B cell (primary cell): ENCODE measurements at regions not wholly inside any gene's neighbourhood (a gene's known extent, or its start where the extent isn't known, plus 50 kb on each side); places are given as distances from the start of the nearest gene placed in this dataset.

Experiments used
- ATAC-seq: fragments of 200-7000 bp; cut with Tn5 transposase; one replicate; pipeline ENCODE4 v1.10.0; 2021; ENCODE audit warnings: low read depth, mild to moderate bottlenecking, moderate number of reproducible peaks, moderate library complexity
- CTCF ChIA-PET: fragments of 350-600 bp; sonication (Branson Sonifier 250); formaldehyde crosslinking; loops from one replicate; lab custom pipeline; 2021; ENCODE audit warnings: antibody characterized with exemption, inconsistent platforms; lab: Charles Lee
- POLR2A ChIA-PET: fragments of 350-600 bp; sonication (Branson Sonifier 250); formaldehyde crosslinking; loops from one replicate; lab custom pipeline; 2021; ENCODE audit warnings: antibody characterized with exemption; lab: Charles Lee
- DNase-seq: peaks from one replicate; pipeline ENCODE4 v3.0.0; 2013
- H2AFZ ChIP-seq: 2 replicates; pipeline ENCODE4 v1.6.1; 2012; ENCODE audit warnings: mild to moderate bottlenecking, low read depth, low read length; ENCODE audit not compliant: insufficient read depth, poor library complexity, severe bottlenecking
- H3K27ac ChIP-seq, 2 donors: 1 replicate in 1 of 2; 2 replicates in 1 of 2; pipeline ENCODE4 v1.5.1; 2012 to 2013; ENCODE audit warnings: low read length in 2 of 2, mild to moderate bottlenecking in 2 of 2, moderate library complexity in 1 of 2
- H3K27me3 ChIP-seq, 4 experiments: fragments of 200-600 bp in 1 of 4; sonication (generic) in 1 of 4; replicated peaks in 1 of 4; 1 replicate in 2 of 4; 2 replicates in 2 of 4; pipeline versions ENCODE4 v1.6.1 to v1.7.0; 2013 to 2016; ENCODE audit warnings: low read length in 3 of 4, mild to moderate bottlenecking in 2 of 4, mixed read lengths in 1 of 4, moderate library complexity in 1 of 4; ENCODE audit not compliant: insufficient read depth in 4 of 4, control insufficient read depth in 3 of 4; ENCODE audit errors: control extremely low read depth in 1 of 4
- H3K36me3 ChIP-seq, 2 experiments: replicated peaks in 1 of 2; 1 replicate in 1 of 2; 2 replicates in 1 of 2; pipeline versions ENCODE4 v1.6.1 to v1.7.1; 2013; ENCODE audit warnings: low read length in 1 of 2; ENCODE audit not compliant: insufficient read depth in 2 of 2, control insufficient read depth in 1 of 2; ENCODE audit errors: control extremely low read depth in 1 of 2, extremely low read depth in 1 of 2
- H3K4me1 ChIP-seq, 2 donors: fragments of 200-600 bp in 1 of 2; sonication (generic) in 1 of 2; 1 replicate in 1 of 2; 2 replicates in 1 of 2; pipeline versions ENCODE4 v1.5.1 to v1.6.1; 2013 to 2017; ENCODE audit warnings: low read length in 2 of 2; ENCODE audit not compliant: control insufficient read depth in 2 of 2, insufficient read depth in 2 of 2
- H3K4me2 ChIP-seq: replicated peaks from 2 replicates; pipeline ENCODE3; 2012; ENCODE audit warnings: mild to moderate bottlenecking, low read depth, low read length; ENCODE audit not compliant: poor library complexity, severe bottlenecking
- H3K4me3 ChIP-seq, 5 experiments: fragments of 200-600 bp in 1 of 5; sonication (generic) in 1 of 5; 1 replicate in 3 of 5; 2 replicates in 2 of 5; pipeline versions ENCODE4 v1.5.1 to v1.7.0; 2011 to 2016; ENCODE audit warnings: low read length in 4 of 5, mild to moderate bottlenecking in 4 of 5, low read depth in 2 of 5, control low read depth in 1 of 5, moderate library complexity in 1 of 5; ENCODE audit not compliant: insufficient read depth in 1 of 5; ENCODE audit errors: control extremely low read depth in 1 of 5, extremely low read depth in 1 of 5
- H3K79me2 ChIP-seq: fragments of 200-600 bp; sonication (generic); one replicate; pipeline ENCODE4 v1.6.0; 2016; ENCODE audit warnings: low read length; ENCODE audit not compliant: control insufficient read depth, insufficient read depth
- H3K9ac ChIP-seq: fragments of 200-600 bp; sonication (generic); 2 replicates; pipeline ENCODE4 v1.6.1; 2017; ENCODE audit warnings: mild to moderate bottlenecking, low read length, moderate library complexity
- H3K9me3 ChIP-seq, 3 donors: one replicate each; pipeline versions ENCODE4 v1.6.1 to v1.7.1; 2013; ENCODE audit warnings: low read length in 2 of 3; ENCODE audit not compliant: control insufficient read depth in 2 of 3, insufficient read depth in 1 of 3; ENCODE audit errors: control extremely low read depth in 1 of 3
- H4K20me1 ChIP-seq: 2 replicates; pipeline ENCODE4 v1.6.0; 2012; ENCODE audit warnings: mild to moderate bottlenecking, low read length; ENCODE audit not compliant: insufficient read depth, control insufficient read depth, poor library complexity, severe bottlenecking
- H3K27ac Mint-ChIP-seq: one replicate; pipeline ENCODE4 v1.8.0; 2021; ENCODE audit warnings: mixed read lengths
- H3K27me3 Mint-ChIP-seq: one replicate; pipeline ENCODE4 v1.8.0; 2021; ENCODE audit warnings: mixed read lengths
- H3K4me1 Mint-ChIP-seq: one replicate; pipeline ENCODE4 v1.8.0; 2021; ENCODE audit warnings: mixed read lengths
- H3K4me3 Mint-ChIP-seq: one replicate; pipeline ENCODE4 v1.8.0; 2021; ENCODE audit warnings: mixed read lengths
- H3K9me3 Mint-ChIP-seq: one replicate; pipeline ENCODE4 v1.8.0; 2022; ENCODE audit warnings: mixed read lengths; ENCODE audit not compliant: insufficient read depth
- CTCF ChIP-seq: fragments of 200-600 bp; IDR thresholded peaks from one replicate; pipeline ENCODE4 v1.8.0; 2022; ENCODE audit warnings: antibody characterized with exemption, mild to moderate bottlenecking
- EZH2 ChIP-seq: IDR thresholded peaks from 2 replicates; pipeline ENCODE4 v1.6.1; 2012; ENCODE audit warnings: borderline replicate concordance, low read depth, mild to moderate bottlenecking, moderate library complexity, low read length; ENCODE audit not compliant: insufficient read depth, poor library complexity, severe bottlenecking
- WGBS: methylation state at CpG from one replicate; pipeline ENCODE4 v1.1.5; 2013; ENCODE audit warnings: missing lambda C conversion rate; ENCODE audit not compliant: insufficient coverage; 5-methylcytosine and 5-hydroxymethylcytosine counted together
- intact Hi-C: fragments of 100-400 bp; cut with micrococcal nuclease; formaldehyde crosslinking; loops from one replicate; pipeline ENCODE4 v1.10.0; 2022

GRCh38 chr3:160052385-160053047 is 63.9 kb downstream of the IL12A start:
- peaks cover 0 to 4% (median 0%) of the 10 kb centered on the region in 4 experiments for H3K27me3 ChIP-seq
- POLR2A ChIA-PET, result no interaction called here

More at GRCh38 chr3:160052385-160053047, 63.9 kb downstream of the IL12A start:
- Histone ChIP-seq H4K20me1 (no peaks in the 10 kb centered on the region), H2AFZ (no peak overlapping the region), H3K27ac (no peak overlapping the region), H3K9me3 (no peaks in the 10 kb centered on the region), H3K9ac (no peak overlapping the region), H3K4me3 (no peak overlapping the region), H3K79me2 (no peaks in the 10 kb centered on the region), H3K4me2 (no peak overlapping the region), H3K4me1 (no peaks in the 10 kb centered on the region), H3K36me3 (no peaks in the 10 kb centered on the region)
- H3K4me1 Mint-ChIP-seq, result no peaks in the 10 kb centered on the region
- 88% methylated on average over 7 of the region's 7 CpGs for WGBS
- no peaks in the 10 kb centered on the region for H3K27me3 Mint-ChIP-seq
- intact Hi-C loops, result no loop called here
- H3K27ac Mint-ChIP-seq, result no peak overlapping the region
- TF ChIP-seq EZH2 (no peak), CTCF (no peak)
- no peak for ATAC-seq
- no peak for DNase-seq
- CTCF ChIA-PET, result interaction anchor here (1.7 to 2.1 kb wide), 2 partner anchors 16 to 20 kb away, joined by 4 to 5 read pairs; no protein-coding TSS in a partner anchor
- no peaks in the 10 kb centered on the region for H3K9me3 Mint-ChIP-seq
- no peak overlapping the region for H3K4me3 Mint-ChIP-seq
